NCI-H2171 (cell line): ENCODE measurements at regions not wholly inside any gene's neighbourhood (a gene's known extent, or its start where the extent isn't known, plus 50 kb on each side); places are given as distances from the start of the nearest gene placed in this dataset.
"Not testable (repeated sequence)": the region's sequence is repeated elsewhere in the genome, so short reads cannot be mapped to it uniquely, and the experiment has no call there.

Source experiments
- DNase-seq: peaks from one replicate; lab custom pipeline; 2025; lab: John Stamatoyannopoulos, UW

DNA sequence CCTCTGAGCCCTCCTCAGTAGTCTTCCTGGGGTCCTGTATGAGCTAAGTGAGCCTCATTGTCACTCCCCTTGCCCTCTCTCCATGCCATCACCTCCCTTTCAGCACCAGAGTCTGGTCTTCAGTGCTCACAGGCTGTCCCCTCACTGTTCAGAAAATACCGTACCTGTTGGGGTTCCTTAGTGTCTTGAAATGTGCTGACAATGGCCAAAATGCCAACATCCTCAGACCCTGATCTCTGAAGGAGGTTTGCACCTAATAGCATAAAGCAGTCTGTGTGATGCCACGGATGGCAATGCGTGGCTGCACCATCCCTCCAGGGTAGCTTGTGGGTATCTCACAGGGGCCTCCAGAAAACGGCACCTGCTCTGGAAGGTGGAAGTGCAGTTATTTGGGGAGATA is 301.0 kb upstream of the TLE3 start:
- DNase-seq = no peak

DNA sequence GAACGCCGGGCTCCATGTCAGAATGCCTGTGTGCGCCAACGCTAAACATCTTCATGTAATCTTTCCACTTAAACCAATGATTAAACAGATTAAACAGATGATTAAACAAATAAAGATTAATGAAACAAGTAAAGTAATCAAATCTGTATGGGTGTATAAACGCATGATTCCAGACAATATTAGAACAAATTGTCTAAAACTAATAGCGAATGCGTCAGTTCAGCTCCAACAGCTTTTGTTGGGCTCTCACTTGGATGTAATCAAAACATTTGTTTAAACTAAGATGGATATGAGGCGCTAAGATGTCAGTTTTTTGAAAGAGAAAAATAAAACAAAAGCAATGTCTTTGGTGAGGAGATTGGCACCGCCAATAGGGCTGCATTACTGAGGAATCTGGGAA is 299.1 kb upstream of the TLE3 start:
- no peak for DNase-seq

DNA sequence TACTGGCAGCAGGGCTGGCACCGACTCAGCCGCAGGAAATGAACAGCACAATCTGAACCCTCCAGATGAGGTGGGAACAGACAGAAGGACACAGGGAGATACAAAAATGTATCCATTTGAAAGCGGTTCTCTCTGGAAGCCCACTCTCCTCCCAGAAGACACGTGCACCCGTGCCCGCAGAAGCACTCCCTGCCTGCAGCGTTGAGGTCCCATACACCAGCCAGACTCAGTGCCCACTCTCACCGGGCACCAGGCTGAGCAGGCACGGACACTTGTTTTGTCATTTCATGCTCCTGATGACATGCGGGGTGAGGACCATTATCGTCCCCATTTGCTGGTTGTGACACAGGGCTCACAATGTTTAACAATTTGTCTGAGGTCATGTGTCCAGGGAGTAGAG is 297.4 kb upstream of the TLE3 start:
- DNase-seq = no peak

DNA sequence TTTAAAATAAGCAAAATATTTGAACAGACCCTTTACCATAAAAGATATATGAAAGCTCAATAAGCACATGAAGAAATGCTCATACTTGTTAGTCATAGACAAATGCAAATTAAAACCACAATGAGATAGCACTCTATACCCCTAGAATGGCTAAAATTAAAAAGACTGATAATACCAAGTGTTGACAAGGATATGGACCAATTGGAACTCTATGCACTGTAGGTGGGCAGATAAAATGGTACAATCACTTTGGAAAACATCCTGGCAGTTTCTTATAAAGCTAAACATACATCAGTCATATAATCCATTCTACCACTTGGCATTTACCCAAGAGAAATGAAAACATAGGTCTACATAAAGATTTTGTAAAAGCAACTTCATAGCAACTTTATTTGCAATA is 293.0 kb upstream of the TLE3 start:
- no peak for DNase-seq

DNA sequence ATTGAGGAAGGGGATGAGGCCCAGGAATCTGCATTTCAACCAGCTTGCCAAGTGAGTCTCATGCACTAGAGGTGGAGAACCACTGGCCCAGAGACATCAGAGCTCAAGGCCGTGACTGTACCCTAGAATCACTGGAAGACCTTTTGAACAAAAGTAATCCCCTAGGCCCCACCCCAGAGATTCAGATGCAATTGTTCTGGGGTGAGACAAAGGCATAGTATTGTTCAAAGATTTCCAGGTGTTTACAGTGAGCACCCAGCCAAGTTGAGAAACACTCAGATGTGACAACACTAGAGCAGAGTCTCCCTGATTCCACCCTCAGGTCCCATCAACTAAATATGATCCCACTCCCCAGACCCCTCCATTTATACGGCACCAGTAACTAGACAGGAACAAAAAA is 290.3 kb upstream of the TLE3 start:
- DNase-seq = no peak

DNA sequence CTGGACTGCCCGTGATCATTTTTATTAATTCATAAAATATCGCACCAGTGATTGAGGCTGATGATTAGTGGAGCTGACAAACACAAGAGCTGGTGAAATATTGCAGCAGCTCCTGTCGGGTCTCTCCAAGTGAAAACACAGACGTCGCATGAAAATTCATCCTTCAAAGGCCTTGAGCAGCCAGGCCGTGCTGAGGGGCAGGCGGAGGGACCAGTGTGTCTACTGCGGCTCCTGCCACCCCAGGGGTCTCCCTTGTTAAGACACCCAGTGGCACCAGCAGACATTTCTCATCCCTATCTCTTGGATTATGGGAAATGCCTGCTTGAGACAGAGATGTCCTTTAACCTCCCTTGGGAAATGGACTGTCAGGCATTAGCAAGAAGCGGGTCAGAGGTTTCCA is 289.4 kb upstream of the TLE3 start:
- no peak for DNase-seq

DNA sequence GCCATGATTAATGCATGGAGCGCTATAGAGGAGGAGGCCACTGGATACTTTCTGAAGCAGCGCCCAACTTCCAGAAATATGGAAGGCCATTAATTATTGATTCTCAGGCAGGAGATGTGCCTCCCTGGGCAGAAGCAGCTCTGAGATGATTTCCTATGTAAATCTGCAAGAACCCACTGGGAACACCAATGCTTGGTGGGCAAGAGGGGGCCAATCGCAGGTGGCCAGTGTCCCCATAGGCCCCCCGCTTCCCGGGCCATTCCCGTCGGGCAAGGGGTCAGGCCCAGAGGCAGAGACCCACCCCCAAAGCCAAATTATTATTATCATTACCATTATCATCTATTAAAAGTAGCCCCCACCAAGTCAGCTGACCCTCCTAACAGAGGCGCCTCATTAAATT is 288.0 kb upstream of the TLE3 start:
- no peak for DNase-seq

DNA sequence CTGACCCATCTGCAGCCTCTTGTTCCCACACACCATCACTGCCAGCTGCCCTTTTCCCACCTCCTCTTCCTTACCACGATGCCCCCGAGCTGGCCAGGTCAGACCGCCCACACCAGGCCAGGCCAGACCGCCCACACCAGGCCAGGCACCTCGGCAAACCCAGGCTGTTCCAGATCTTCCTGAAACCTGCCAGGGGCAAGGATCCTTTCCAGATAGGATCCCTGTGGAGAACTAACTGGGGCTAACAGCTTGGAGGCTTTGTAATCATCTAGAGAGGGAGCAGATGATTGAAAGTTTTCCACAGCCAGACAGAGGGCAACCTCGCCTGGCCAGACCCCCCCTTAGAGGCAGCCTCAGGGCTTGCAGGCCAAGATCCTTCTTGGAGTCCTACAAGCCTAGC is 287.3 kb upstream of the TLE3 start:
- no peak for DNase-seq

DNA sequence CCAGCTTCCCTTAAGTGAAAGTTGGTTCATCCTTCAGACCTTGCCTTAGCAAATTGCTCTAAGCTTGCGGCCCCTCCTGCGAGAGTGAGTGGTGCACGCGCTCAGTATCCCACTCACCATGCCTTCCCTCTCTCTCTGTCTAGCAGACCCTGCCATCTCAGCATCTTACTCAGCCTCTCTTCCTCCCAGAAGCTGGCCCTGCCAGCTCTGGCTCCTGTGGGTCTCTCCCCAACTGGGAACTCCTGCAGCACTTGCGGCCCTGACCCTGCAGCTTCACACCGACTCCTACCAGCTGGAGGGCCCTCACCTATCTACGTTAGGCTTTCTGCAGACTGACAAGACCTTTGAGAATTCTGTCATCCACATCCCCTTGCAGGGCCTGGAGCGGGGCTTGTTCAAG is 286.1 kb upstream of the TLE3 start:
- DNase-seq = no peak

DNA sequence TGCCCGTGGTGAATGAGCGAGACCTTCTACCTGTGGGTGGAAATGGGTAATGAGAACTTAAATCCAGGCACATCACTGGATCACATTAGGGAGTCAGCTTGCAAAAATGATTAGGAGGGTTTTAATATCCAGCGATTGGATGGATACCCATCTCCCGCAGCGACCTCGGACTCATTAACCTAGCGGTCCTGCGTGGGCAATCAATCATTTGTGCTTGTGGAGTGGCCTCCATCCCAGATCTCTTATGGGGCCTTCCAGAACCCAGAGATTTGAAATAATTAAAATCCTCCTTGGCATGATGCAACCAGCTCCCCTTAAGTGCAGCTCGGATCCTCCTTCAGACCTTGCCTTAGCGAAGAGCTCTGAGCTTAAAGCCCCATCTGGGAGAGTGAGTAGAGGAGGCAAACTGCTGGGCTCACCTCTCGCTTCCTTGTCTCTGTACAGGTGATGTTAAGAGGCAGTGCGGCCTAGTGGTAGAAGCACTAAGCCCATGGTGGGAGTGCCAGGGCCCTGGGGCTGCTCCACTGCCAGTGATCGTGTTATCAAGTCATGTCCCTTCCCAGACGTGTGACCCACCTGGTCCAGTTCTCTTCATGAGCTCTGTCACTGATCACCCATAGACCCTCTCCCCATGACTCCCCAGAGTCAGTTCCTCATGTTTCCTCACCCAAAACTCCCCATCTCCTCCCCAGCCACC is 285.2 kb upstream of the TLE3 start:
- DNase-seq = no peak

DNA sequence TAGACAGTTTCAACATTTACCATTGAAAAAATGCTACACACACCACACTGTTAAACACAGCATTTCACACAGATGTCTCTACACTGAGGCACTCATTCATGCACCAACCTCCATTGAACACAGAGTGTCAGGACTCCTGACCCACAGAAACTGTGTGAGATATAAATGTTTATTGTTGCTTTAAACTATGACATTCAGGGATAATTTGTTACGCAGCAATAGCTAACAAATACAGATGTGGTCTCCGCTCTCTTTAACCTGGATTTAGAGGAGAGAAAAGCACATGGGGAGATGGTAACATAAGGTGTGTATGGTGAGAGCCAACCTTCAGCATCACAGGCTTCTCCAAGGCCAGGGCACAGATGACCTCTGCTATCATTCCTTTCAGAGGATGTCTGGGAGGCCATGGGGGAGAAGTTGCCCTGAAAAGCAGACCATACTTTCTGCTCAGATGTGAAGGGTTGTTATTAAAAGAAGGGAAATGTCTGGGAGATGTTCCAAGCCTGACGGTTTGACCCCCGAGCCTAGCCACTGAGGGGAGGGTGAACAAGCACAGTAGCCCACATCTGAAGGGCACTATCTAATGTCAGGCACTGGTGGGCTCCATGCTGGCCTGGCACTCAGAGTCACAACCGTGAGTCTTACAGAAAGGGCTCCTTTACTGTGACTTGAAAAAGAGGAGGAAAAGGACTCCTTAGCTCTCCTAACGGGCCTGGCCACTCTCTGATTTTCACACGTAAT is 284.5 kb upstream of the TLE3 start:
- no peak for DNase-seq

DNA sequence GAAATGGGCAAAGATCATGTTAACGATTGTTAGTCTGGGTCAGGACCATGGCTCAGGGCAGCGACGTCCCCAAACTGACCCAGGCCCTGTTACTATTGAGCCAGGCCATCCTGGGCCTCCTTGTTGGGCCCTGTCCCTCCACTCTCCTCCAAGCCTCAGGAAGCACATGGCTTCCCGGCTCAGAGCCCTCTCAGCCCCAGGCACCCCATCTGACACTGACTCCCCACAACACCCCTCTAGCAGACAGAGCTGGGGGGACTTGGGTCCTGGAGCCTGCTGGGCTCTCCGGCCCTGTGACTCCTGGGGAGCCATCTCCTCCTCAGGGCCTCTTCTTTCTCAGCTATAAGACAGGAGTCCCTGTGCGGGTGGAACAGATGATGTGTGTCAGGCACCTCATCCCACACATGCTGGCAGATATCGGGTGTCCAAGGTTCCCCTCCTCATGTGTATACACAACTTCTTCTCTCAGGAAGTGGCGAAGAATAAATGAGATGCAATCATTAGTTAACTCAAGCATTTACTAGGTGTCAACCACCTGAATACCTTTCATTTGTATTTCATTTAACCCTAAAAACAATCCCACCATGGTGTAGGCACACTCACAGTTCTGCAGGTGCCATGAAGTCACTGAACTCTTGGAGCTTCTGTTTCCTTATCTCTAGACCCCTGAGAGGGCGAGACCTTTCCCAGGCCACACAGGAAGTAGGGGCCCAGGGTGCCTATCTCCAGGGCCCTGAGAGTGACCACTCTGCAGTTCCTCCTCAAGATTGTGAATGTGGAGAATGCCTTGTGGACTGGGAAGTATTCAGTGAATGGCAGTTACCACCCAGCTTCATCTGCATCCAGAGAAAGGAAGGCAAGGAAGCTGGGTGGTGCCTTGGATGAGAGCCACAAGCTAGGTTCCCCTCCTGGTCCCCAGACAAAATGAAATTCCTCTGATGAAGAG is 282.5 kb upstream of the TLE3 start:
- DNase-seq = no peak

DNA sequence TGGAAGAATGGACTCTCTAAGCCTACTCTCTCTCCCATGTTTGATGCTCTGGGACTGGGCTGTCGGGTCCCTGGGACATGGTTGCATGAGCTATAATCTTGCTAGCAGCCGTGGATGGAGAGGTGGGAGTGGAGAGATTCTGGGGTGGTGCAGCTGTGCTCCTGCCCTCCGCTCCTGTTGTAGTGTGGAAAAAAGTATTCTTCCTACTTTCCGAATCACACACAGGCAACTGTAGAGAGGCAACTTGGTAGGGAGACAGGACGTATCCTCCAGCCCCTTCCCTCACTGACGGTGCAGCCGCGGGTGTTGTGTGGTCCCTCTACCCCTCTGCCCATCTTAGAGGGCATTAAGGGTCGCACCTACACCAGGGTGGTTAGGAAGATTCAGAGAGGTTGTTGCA is 281.4 kb upstream of the TLE3 start:
- no peak for DNase-seq

DNA sequence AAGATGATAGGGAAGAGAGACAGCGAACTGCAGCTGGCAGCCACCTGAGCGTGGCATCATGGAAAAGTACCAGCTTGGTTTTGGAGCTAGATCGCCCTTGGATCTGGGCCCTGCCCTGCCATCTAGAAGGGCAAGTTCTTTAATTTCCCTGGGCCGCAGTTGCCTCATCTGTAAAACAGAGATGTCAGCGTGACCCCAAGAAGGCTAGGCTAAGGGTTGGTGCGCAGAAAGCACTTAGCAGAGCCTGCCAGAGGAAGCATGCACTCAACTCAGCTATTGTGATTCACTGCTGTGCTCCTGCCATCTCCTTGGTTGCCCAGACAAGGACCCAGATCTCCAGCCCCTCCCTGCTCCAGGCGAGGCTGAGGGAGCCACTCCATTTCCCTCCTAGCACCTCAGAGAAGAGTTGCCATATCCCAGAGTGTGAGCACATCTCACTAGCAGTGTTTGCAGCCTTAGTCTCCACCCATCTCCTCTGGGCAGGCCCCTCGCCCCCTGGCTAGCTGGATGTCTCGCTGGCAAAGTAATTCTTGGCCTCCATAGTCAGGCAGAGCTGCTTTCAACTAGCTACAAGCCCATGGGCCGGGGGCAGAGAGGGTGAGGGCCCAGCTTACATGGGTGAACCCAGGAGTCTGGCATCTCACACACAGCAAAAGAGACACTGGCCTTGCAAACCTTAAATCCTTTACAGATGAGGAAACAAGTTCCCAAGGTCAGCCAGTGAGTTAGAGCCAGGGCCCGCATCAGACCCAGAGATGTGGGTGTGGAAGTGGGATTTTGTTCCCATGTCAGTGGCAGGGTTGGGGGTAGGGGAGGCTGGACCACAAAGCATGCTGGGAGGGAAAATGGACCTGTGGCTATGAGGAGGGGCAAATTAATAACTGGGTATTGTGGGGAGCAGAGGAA is 280.7 kb upstream of the TLE3 start:
- no peak for DNase-seq

DNA sequence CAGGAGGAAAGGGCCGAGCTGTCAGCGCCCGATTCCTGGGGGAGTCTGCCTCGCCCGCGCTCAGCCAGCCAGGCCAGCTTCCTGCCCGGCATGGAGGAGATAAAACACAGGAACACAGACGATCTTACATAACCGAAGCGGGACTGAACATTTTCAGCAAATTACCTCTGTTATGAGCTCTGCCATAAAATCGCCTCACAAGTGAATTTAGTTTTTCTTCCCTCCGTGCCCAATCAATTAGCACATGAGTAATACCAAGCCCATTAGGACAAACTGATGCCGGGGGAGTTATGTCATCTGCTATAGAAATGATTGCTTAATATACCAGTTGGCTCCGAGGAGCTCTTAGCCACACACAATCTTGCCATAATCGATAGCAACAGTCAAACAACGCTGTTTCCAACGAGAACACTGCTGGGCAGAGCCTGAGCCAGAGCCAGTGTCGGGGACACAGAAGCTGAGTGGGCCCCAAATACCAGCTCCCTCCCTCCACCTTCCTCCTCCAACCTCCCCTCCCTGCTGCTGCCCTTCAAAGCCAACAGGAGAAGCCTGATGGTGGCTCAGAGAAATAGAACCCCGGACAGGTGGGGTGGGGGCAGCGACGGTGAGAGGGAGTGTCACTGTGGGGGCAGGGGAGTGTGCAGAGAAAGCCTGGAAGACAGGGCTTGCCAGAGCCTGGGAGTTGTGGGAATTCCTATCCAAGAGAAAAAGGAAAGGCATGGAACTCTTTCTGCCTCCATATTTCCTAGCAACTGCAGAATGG is 279.4 kb upstream of the TLE3 start:
- DNase-seq = peak; percentile 73

DNA sequence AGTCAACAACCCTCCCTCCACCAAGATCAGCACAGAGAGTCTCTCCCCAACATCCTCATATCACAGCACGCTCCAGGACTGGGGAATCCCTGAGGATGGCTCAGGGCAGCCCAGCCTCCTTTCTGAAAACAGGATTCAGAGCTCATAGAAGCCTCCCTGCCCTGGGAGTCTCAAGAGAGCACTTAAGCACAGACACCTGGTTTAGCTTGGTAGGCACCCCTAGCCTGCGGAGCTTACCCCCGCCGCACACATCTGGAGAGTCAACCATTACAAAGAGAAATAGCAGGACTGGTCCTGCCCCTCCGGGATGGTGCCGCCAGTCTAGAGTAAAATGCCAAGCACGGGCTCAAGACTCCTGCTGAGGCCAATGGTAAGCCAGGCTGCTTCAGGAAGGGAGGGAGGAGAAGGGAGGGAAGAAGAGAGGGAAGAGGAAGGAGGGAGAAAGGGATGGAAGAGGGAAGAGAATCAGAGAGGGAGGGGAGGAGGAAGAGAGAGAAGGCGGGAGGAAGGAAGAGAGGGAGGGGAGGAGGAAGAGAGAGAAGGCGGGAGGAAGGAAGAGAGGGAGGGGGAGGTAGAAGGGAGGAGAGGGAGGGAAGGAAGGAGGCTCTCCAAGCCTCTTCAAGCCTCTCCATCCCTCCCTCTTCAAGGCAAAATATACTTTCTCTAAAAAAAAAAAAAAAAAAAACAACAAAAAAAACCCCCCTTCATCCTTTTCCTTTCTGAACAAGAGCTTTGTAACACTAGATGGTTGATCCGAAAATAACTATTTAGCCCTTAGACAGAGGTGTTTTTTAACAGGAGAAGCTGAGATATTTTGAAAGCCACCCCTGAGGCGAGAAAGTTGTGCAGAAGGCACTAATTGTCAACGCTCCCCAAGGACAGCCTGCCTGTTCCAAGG is 278.6 kb upstream of the TLE3 start:
- peak; percentile 67 for DNase-seq

DNA sequence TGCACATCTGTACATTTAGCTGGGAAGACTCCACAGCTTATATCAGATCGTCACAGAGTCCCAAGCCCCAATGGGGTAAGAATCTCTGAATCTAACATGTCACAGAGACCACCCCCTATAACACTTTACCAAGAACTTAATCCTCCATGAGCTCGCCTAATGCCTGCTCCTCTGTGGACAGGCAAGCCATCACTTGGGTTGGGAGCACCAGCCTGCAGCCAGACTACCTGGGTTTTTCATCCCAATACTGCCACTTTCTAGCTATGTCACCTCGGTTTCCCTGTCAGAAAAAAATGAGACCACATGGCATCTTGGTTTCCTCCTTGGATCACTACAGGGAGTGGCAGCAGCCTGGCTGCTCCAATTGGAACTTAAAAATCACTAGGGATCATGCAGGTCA is 277.9 kb upstream of the TLE3 start:
- DNase-seq = no peak

DNA sequence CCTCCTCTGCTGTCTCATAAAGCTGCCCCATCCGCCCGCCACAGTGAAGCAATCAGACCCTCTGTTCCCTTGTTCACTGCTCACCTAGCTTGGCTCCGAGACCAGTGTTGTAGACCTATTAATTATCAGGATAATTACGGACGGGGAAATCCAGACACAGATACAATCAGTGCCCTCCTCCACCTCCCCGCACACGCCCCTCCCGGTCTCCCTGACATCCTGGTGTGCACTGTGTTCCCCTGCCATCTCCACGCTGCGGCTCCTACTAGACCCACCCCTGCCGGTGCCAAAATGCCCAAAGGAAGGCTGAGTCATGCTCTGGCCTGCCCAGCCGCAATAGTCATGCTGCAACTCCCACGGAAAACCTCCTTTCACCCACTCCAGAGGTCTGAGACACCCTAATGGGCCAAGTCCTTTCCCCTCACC is 277.3 kb upstream of the TLE3 start:
- DNase-seq = no peak

DNA sequence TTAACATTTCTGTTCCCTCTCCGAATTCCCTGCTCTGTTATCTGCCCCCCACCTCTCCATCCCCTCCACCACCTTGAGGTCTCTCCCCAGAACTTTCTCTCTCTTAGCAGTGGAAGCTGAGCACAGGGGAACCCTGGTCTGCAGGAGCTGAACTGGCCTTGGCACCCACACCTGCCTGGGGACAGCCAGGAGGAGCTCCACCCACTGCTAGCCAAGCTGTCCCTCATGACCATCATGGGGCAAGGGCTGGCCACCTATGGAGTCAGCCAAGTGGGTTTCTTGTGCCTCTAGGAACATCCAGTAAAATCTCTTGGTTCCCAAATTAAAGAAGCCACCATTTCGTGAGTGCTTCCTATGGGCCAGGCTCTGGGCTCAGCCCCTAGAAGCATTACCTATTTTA is 276.4 kb upstream of the TLE3 start:
- DNase-seq = no peak

DNA sequence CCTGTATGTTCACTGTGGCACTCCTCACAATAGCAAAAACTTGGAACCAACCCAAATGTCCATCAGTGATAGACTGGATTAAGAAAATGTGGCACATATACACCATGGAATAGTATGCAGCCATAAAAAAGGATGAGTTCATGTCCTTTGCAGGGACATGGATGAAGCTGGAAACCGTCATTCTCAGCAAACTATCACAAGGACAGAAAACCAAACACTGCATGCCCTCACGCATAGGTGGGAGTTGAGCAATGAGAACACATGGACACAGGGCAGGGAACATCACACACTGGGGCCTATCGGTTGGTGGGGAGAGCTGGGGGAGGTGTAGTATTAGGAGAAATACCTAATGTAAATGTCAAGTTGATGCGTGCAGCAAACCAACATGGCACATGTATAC is 275.7 kb upstream of the TLE3 start:
- DNase-seq = not testable (repeated sequence)
